Tibial nerve (tissue), 3 donors: ENCODE measurements at regions not wholly inside any gene's neighbourhood (a gene's known extent, or its start where the extent isn't known, plus 50 kb on each side); places are given as distances from the start of the nearest gene placed in this dataset.

Source experiments
- POLR2A ChIP-seq, 2 donors: fragments of 450-650 bp; IDR thresholded peaks; one replicate each; pipeline ENCODE4 v1.6.1; 2017; ENCODE audit warnings: antibody characterized with exemption in 2 of 2, mild to moderate bottlenecking in 2 of 2, moderate library complexity in 2 of 2
- TF ChIP-seq, protein P1 (sequence below), 5 experiments: fragments of 200-600 bp in 3 of 5; fragments of 450-650 bp in 2 of 5; sonication (generic) in 3 of 5; IDR thresholded peaks; one replicate each; pipeline ENCODE4 v1.5.1; 2016 to 2019; ENCODE audit warnings: antibody characterized with exemption in 5 of 5, mild to moderate bottlenecking in 3 of 5, moderate library complexity in 2 of 5

DNA sequence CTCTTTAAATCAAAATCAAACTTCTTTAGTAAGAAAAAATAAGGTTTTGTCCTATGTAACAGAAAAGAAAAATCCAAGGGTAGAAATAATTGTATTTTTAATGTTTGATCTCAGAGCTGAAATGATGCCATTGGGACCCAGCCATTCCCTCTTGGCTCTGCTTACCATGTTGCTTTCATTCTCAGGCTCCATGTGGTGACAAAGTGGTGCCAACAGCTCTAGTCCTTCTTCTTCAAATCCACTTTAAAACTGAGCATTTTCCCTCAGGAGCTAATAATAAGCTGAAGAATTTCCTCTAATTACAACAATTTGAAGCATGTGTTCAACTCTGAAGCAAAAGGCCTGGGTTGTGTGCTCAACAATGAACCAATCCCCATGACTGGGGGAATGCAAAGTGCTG lies 327.9 kb downstream of the EN1 start:
- no peak for TF ChIP-seq POLR2A (IDR thresholded peaks at IDR 0.05)
- TF ChIP-seq, protein P1, sequence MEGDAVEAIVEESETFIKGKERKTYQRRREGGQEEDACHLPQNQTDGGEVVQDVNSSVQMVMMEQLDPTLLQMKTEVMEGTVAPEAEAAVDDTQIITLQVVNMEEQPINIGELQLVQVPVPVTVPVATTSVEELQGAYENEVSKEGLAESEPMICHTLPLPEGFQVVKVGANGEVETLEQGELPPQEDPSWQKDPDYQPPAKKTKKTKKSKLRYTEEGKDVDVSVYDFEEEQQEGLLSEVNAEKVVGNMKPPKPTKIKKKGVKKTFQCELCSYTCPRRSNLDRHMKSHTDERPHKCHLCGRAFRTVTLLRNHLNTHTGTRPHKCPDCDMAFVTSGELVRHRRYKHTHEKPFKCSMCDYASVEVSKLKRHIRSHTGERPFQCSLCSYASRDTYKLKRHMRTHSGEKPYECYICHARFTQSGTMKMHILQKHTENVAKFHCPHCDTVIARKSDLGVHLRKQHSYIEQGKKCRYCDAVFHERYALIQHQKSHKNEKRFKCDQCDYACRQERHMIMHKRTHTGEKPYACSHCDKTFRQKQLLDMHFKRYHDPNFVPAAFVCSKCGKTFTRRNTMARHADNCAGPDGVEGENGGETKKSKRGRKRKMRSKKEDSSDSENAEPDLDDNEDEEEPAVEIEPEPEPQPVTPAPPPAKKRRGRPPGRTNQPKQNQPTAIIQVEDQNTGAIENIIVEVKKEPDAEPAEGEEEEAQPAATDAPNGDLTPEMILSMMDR (IDR thresholded peaks at IDR 0.05), result no peak
